Loucy (cell line): ENCODE measurements at regions not wholly inside any gene's neighbourhood (a gene's known extent, or its start where the extent isn't known, plus 50 kb on each side); places are given as distances from the start of the nearest gene placed in this dataset.

Source experiments
- H2AFZ ChIP-seq: fragments of 200-600 bp; sonication (generic); 2 replicates; pipeline ENCODE4 v1.6.0; 2016; ENCODE audit warnings: antibody characterized with exemption, mild to moderate bottlenecking, low read length, moderate library complexity
- H3F3A ChIP-seq: fragments of 200-600 bp; 2 replicates; pipeline ENCODE4 v1.6.0; 2016; ENCODE audit warnings: antibody characterized with exemption, low read depth, mild to moderate bottlenecking
- H3K27me3 ChIP-seq: fragments of 200-600 bp; sonication (generic); 2 replicates; pipeline ENCODE4 v1.6.1; 2014; ENCODE audit warnings: low read length, mild to moderate bottlenecking; ENCODE audit not compliant: insufficient read depth, poor library complexity, severe bottlenecking
- H3K36me3 ChIP-seq: fragments of 200-600 bp; sonication (generic); 2 replicates; pipeline ENCODE4 v1.6.1; 2016; ENCODE audit warnings: low read length; ENCODE audit not compliant: insufficient read depth
- H3K4me1 ChIP-seq: fragments of 200-600 bp; sonication (generic); 2 replicates; pipeline ENCODE4 v1.5.1; 2014; ENCODE audit warnings: low read length, mild to moderate bottlenecking; ENCODE audit not compliant: insufficient read depth, poor library complexity, severe bottlenecking
- H3K4me2 ChIP-seq: fragments of 200-600 bp; sonication (generic); 2 replicates; pipeline ENCODE4 v1.6.0; 2014; ENCODE audit warnings: antibody characterized with exemption, low read length, low read depth, mild to moderate bottlenecking; ENCODE audit not compliant: poor library complexity, severe bottlenecking
- H3K4me3 ChIP-seq: fragments of 200-600 bp; sonication (generic); 2 replicates; pipeline ENCODE4 v1.5.1; 2014; ENCODE audit warnings: low read length, mild to moderate bottlenecking, mixed read lengths; ENCODE audit not compliant: poor library complexity, severe bottlenecking
- H3K79me2 ChIP-seq: fragments of 200-600 bp; sonication (generic); 2 replicates; pipeline ENCODE4 v1.6.1; 2014; ENCODE audit warnings: low read length; ENCODE audit not compliant: insufficient read depth
- H3K9ac ChIP-seq: fragments of 200-600 bp; sonication (generic); 2 replicates; pipeline ENCODE4 v1.6.0; 2014; ENCODE audit warnings: mild to moderate bottlenecking, low read depth, low read length, moderate library complexity; ENCODE audit not compliant: poor library complexity, severe bottlenecking
- H3K9me2 ChIP-seq: fragments of 200-600 bp; sonication (generic); replicated peaks from 2 replicates; pipeline ENCODE4 v1.6.1; 2016; ENCODE audit warnings: low read depth, low read length, mixed read lengths
- H3K9me3 ChIP-seq: fragments of 200-600 bp; sonication (generic); 2 replicates; pipeline ENCODE4 v1.6.1; 2014; ENCODE audit warnings: mild to moderate bottlenecking, antibody characterized with exemption, low read length, low read depth; ENCODE audit not compliant: insufficient read depth
- H4K20me1 ChIP-seq: fragments of 200-600 bp; sonication (generic); 2 replicates; pipeline ENCODE4 v1.6.0; 2014; ENCODE audit warnings: antibody characterized with exemption, low read length, mild to moderate bottlenecking; ENCODE audit not compliant: insufficient read depth, poor library complexity, severe bottlenecking
- CTCF ChIP-seq: fragments of 200-600 bp; sonication (generic); conservative IDR thresholded peaks from 2 replicates; pipeline ENCODE4 v1.5.1; 2014; ENCODE audit warnings: mild to moderate bottlenecking, antibody characterized with exemption, low read length
- EZH2phosphoT487 ChIP-seq: fragments of 200-600 bp; IDR thresholded peaks from 2 replicates; pipeline ENCODE4 v1.6.1; 2018; ENCODE audit warnings: antibody characterized with exemption, mild to moderate bottlenecking, moderate library complexity, borderline replicate concordance

GRCh38 chr14:94964181-94964580 lies 193.1 kb downstream of the DICER1 start:
- no peaks in the 10 kb centered on the region for H3K36me3 ChIP-seq
- no peak for TF ChIP-seq EZH2phosphoT487
- no peak for TF ChIP-seq CTCF

GRCh38 chr14:94963051-94963450 lies 193.1 kb upstream of the GSC start:
- Histone ChIP-seq H4K20me1 (no peaks in the 10 kb centered on the region), H3K4me1 (no peaks in the 10 kb centered on the region), H3K9ac (no peak overlapping the region), H3K9me3 (no peaks in the 10 kb centered on the region), H3K9me2 (no peaks in the 10 kb centered on the region), H3K4me2 (no peak overlapping the region), H3K4me3 (no peak overlapping the region), H3F3A (no peaks in the 10 kb centered on the region), H3K27me3 (no peaks in the 10 kb centered on the region), H2AFZ (no peak overlapping the region), H3K79me2 (no peaks in the 10 kb centered on the region), H3K36me3 (no peaks in the 10 kb centered on the region)
- TF ChIP-seq CTCF (no peak), EZH2phosphoT487 (no peak)

More at GRCh38 chr14:94964181-94964580, 193.1 kb downstream of the DICER1 start:
- Histone ChIP-seq H3K9me3 (no peaks in the 10 kb centered on the region; the same call in 1 of the 2 replicates), H4K20me1 (no peaks in the 10 kb centered on the region), H3K9me2 (no peaks in the 10 kb centered on the region), H3K4me1 (no peaks in the 10 kb centered on the region), H3F3A (no peaks in the 10 kb centered on the region), H3K27me3 (no peaks in the 10 kb centered on the region), H3K4me3 (no peak overlapping the region), H2AFZ (no peak overlapping the region), H3K79me2 (no peaks in the 10 kb centered on the region), H3K4me2 (no peak overlapping the region), H3K9ac (no peak overlapping the region)

GRCh38 chr14:94962166-94962575 lies 192.3 kb upstream of the GSC start:
- Histone ChIP-seq H3K27me3 (no peaks in the 10 kb centered on the region), H3K4me3 (no peak overlapping the region), H3K4me1 (no peaks in the 10 kb centered on the region), H4K20me1 (no peaks in the 10 kb centered on the region), H3K9me3 (no peaks in the 10 kb centered on the region), H3K9me2 (no peaks in the 10 kb centered on the region), H3F3A (no peaks in the 10 kb centered on the region), H3K4me2 (no peak overlapping the region), H3K36me3 (no peaks in the 10 kb centered on the region), H2AFZ (no peak overlapping the region), H3K79me2 (no peaks in the 10 kb centered on the region), H3K9ac (no peak overlapping the region)
- TF ChIP-seq CTCF = no peak
- no peak for TF ChIP-seq EZH2phosphoT487
